Endothelial cell of umbilical vein (primary cell): ENCODE measurements at regions not wholly inside any gene's neighbourhood (a gene's known extent, or its start where the extent isn't known, plus 50 kb on each side); places are given as distances from the start of the nearest gene placed in this dataset.

Experiments
- BruUV-seq: library from RNA; stranded (reverse); fragments of 400-500 nt; replicated peaks from 2 replicates; lab custom pipeline; 2021; lab: Mats Ljungman, UMichigan
- CTCF ChIA-PET: fragments of 300-600, 350-600 bp; sonication (Branson Sonifier 250); formaldehyde crosslinking; loops from one replicate; lab custom pipeline; 2021; ENCODE audit warnings: antibody characterized with exemption, inconsistent platforms; lab: Charles Lee
- POLR2A ChIA-PET: fragments of 300-600, 350-600 bp; sonication (Branson Sonifier 250); formaldehyde crosslinking; loops from one replicate; lab custom pipeline; 2021; ENCODE audit warnings: antibody characterized with exemption, inconsistent platforms; lab: Charles Lee
- DNase-seq: peaks from one replicate; pipeline ENCODE4 v3.0.0-alpha.2; 2011; ENCODE audit warnings: low read depth, low spot score
- FAIRE-seq: peaks from 2 replicates; lab custom pipeline; 2011; peaks lifted over from hg19 to GRCh38; lab: Jason Lieb, UNC
- H2AFZ ChIP-seq: 2 replicates; pipeline ENCODE4 v1.6.0; 2012; ENCODE audit warnings: low read depth, low read length, control low read depth, inconsistent platforms
- H3K27ac ChIP-seq: 2 replicates; pipeline ENCODE4 v1.5.1; 2011; ENCODE audit warnings: low read depth, mild to moderate bottlenecking, control low read depth, low read length, moderate library complexity; ENCODE audit not compliant: insufficient read depth
- H3K27me3 ChIP-seq, 2 experiments: 2 replicates each; pipeline versions ENCODE4 v1.6.0 to v1.6.1; 2011; ENCODE audit warnings: low read length in 2 of 2, mixed read lengths in 1 of 2; ENCODE audit not compliant: control insufficient read depth in 2 of 2, insufficient read depth in 2 of 2
- H3K36me3 ChIP-seq, 2 experiments: 2 replicates in 1 of 2; 3 replicates in 1 of 2; pipeline ENCODE4 v1.5.1; 2011; ENCODE audit warnings: low read length in 2 of 2, mild to moderate bottlenecking in 1 of 2, moderate library complexity in 1 of 2; ENCODE audit not compliant: control insufficient read depth in 2 of 2, insufficient read depth in 2 of 2; ENCODE audit errors: extremely low read depth in 1 of 2
- H3K4me1 ChIP-seq: 3 replicates; pipeline ENCODE4 v1.5.1; 2011; ENCODE audit warnings: mild to moderate bottlenecking, low read length; ENCODE audit not compliant: control insufficient read depth, insufficient read depth; ENCODE audit errors: extremely low read depth
- H3K4me2 ChIP-seq: 2 replicates; pipeline ENCODE4 v1.6.1; 2011; ENCODE audit warnings: low read length, control low read depth, mixed read lengths; ENCODE audit not compliant: insufficient read depth
- H3K4me3 ChIP-seq, 3 experiments: fragments of 200-600 bp in 1 of 3; sonication (generic), shearing (Covaris generic) in 1 of 3; replicated peaks in 1 of 3; 2 replicates each; pipeline ENCODE4 v1.5.1; 2011 to 2016; ENCODE audit warnings: control low read depth in 3 of 3, low read length in 3 of 3, mild to moderate bottlenecking in 2 of 3, inconsistent platforms in 1 of 3, low read depth in 1 of 3, moderate library complexity in 1 of 3; ENCODE audit not compliant: insufficient read depth in 1 of 3
- H3K79me2 ChIP-seq: 2 replicates; pipeline ENCODE4 v1.6.0; 2012; ENCODE audit warnings: low read length, inconsistent platforms; ENCODE audit not compliant: control insufficient read depth, insufficient read depth
- H3K9ac ChIP-seq: replicated peaks from 2 replicates; pipeline ENCODE3; 2011; ENCODE audit warnings: low read length, control low read depth; ENCODE audit not compliant: insufficient read depth; ENCODE audit errors: extremely low read depth
- H3K9me1 ChIP-seq: replicated peaks from 3 replicates; pipeline ENCODE4 v1.6.0; 2011; ENCODE audit warnings: mild to moderate bottlenecking, low read length; ENCODE audit not compliant: control insufficient read depth, insufficient read depth; ENCODE audit errors: extremely low read depth
- H3K9me3 ChIP-seq: replicated peaks from 2 replicates; pipeline ENCODE4 v1.5.1; 2012; ENCODE audit warnings: low read length, inconsistent platforms; ENCODE audit not compliant: control insufficient read depth, insufficient read depth
- H4K20me1 ChIP-seq: replicated peaks from 2 replicates; pipeline ENCODE3; 2011; ENCODE audit warnings: mild to moderate bottlenecking, low read length; ENCODE audit not compliant: control insufficient read depth, insufficient read depth; ENCODE audit errors: extremely low read depth
- CTCF ChIP-seq, 2 donors: IDR thresholded peaks; 1 replicate in 1 of 2; 2 replicates in 1 of 2; pipeline ENCODE4 v1.5.1; 2011; ENCODE audit warnings: low read length in 2 of 2, mild to moderate bottlenecking in 2 of 2, moderate library complexity in 2 of 2, control low read depth in 1 of 2, inconsistent platforms in 1 of 2, low read depth in 1 of 2; ENCODE audit not compliant: insufficient read depth in 1 of 2; ENCODE audit errors: extremely low read depth in 1 of 2
- EZH2 ChIP-seq: IDR thresholded peaks from 2 replicates; pipeline ENCODE4 v1.6.1; 2012; ENCODE audit warnings: borderline replicate concordance, low read depth, mild to moderate bottlenecking, moderate library complexity, low read length, inconsistent platforms; ENCODE audit not compliant: severe bottlenecking
- FOS ChIP-seq: IDR thresholded peaks from 2 replicates; pipeline ENCODE4 v1.6.1; 2011; ENCODE audit warnings: mild to moderate bottlenecking, low read length, moderate library complexity, borderline replicate concordance; ENCODE audit not compliant: insufficient read depth
- JUN ChIP-seq: IDR thresholded peaks from 2 replicates; pipeline ENCODE4 v1.6.1; 2011; ENCODE audit warnings: borderline replicate concordance, low read depth; ENCODE audit not compliant: insufficient read length, insufficient read depth
- MAX ChIP-seq: IDR thresholded peaks from 2 replicates; pipeline ENCODE4 v1.6.1; 2011; ENCODE audit not compliant: insufficient read depth, insufficient read length
- MYC ChIP-seq: IDR thresholded peaks from one replicate; pipeline ENCODE4 v1.6.1; 2011; ENCODE audit warnings: mild to moderate bottlenecking, low read depth, low read length
- POLR2A ChIP-seq: IDR thresholded peaks from 2 replicates; pipeline ENCODE4 v1.6.1; 2012; ENCODE audit warnings: low read depth, mild to moderate bottlenecking, control low read depth, low read length
- POLR2AphosphoS5 ChIP-seq: IDR thresholded peaks from 2 replicates; pipeline ENCODE4 v1.6.1; 2012; ENCODE audit warnings: low read depth, mild to moderate bottlenecking, control low read depth, low read length, moderate library complexity; ENCODE audit not compliant: insufficient read depth
- dilution Hi-C: fragments of 300-500 bp; cut with MboI; formaldehyde crosslinking; loops from one replicate; pipeline ENCODE4 v1.15.0; 2019; ENCODE audit warnings: low sequenced_read_pairs; ENCODE audit not compliant: extremely low pct_ligation_motif_present
- intact Hi-C: fragments of 100-400 bp; cut with micrococcal nuclease; formaldehyde crosslinking; loops from one replicate; pipeline ENCODE4 v1.10.0; 2022

GRCh38 chr16:73794994-73795393, 501.6 kb upstream of the PSMD7 start:
- H3K9ac ChIP-seq, result no peak overlapping the region
- dilution Hi-C loops (no loop called here), intact Hi-C loops (no loop called here)
- ChIA-PET POLR2A (no interaction called here), CTCF (no interaction called here)
- no peak overlapping the region for H3K4me2 ChIP-seq
- no peaks in the 10 kb centered on the region for H3K27me3 ChIP-seq
- H3K79me2 ChIP-seq, result no peaks in the 10 kb centered on the region
- no peaks in the 10 kb centered on the region for H3K36me3 ChIP-seq
- no peak for TF ChIP-seq MAX
- no peak for TF ChIP-seq MYC
- TF ChIP-seq POLR2AphosphoS5, result no peak
- TF ChIP-seq EZH2, result no peak
- TF ChIP-seq CTCF (IDR thresholded peaks at IDR 0.05; ENCODE audit: extremely low read depth in 1 of 2, insufficient read depth in 1 of 2, low read depth in 1 of 2, low read length in 2 of 2), result no peak
- no peak for TF ChIP-seq JUN
- no peak for TF ChIP-seq POLR2A
- no peak for TF ChIP-seq FOS
- BruUV-seq, result no TSS peak
- H2AFZ ChIP-seq, result no peak overlapping the region
- no peak overlapping the region for H3K27ac ChIP-seq
- H3K4me1 ChIP-seq, result no peaks in the 10 kb centered on the region
- no peak overlapping the region for H3K4me3 ChIP-seq
- FAIRE-seq (no peak), DNase-seq (no peak)
- H3K9me1 ChIP-seq, result no peaks in the 10 kb centered on the region
- H4K20me1 ChIP-seq, result no peaks in the 10 kb centered on the region
- no peaks in the 10 kb centered on the region for H3K9me3 ChIP-seq
